T-cell (primary cell): ENCODE measurements at regions not wholly inside any gene's neighbourhood (a gene's known extent, or its start where the extent isn't known, plus 50 kb on each side); places are given as distances from the start of the nearest gene placed in this dataset.

ENCODE experiments used
- ATAC-seq, 4 experiments: fragments of 200-7000 bp in 3 of 4; fragments of 150-1000 bp in 1 of 4; cut with Tn5 transposase; replicated peaks in 1 of 4; 1 replicate in 3 of 4; 2 replicates in 1 of 4; pipeline ENCODE4 v1.10.0; 2021; ENCODE audit warnings: moderate library complexity in 3 of 4, mild to moderate bottlenecking in 2 of 4, moderate number of reproducible peaks in 1 of 4
- CTCF ChIA-PET, 2 donors: fragments of 300-600 bp; sonication (Branson Sonifier 250); formaldehyde crosslinking; loops; one replicate each; lab custom pipeline; 2022; ENCODE audit warnings: antibody characterized with exemption in 2 of 2; lab: Charles Lee
- POLR2A ChIA-PET, 2 donors: fragments of 300-600 bp; sonication (Branson Sonifier 250); formaldehyde crosslinking; loops; one replicate each; lab custom pipeline; 2022; ENCODE audit warnings: antibody characterized with exemption in 2 of 2; lab: Charles Lee
- DNase-seq, 35 experiments: peaks; one replicate each; pipeline versions ENCODE4 v3.0.0 to v3.0.0-alpha.2; 2013 to 2023
- H3K27ac ChIP-seq: one replicate; pipeline ENCODE4 v1.5.1; 2013; ENCODE audit warnings: low read length
- H3K27me3 ChIP-seq, 2 experiments: replicated peaks in 1 of 2; 1 replicate in 1 of 2; 2 replicates in 1 of 2; pipeline versions ENCODE4 v1.6.1 to v1.7.0; 2013; ENCODE audit warnings: low read length in 1 of 2, mixed read lengths in 1 of 2; ENCODE audit not compliant: control insufficient read depth in 2 of 2, insufficient read depth in 2 of 2; ENCODE audit errors: extremely low read depth in 1 of 2
- H3K36me3 ChIP-seq, 2 donors: 1 replicate in 1 of 2; 2 replicates in 1 of 2; pipeline versions ENCODE4 v1.6.1 to v1.7.0; 2013; ENCODE audit warnings: low read length in 1 of 2; ENCODE audit not compliant: control insufficient read depth in 2 of 2, insufficient read depth in 1 of 2; ENCODE audit errors: extremely low read depth in 1 of 2
- H3K4me1 ChIP-seq, 2 experiments: 1 replicate in 1 of 2; 2 replicates in 1 of 2; pipeline versions ENCODE4 v1.6.1 to v1.7.0; 2013; ENCODE audit warnings: low read length in 2 of 2, mixed read lengths in 1 of 2; ENCODE audit not compliant: insufficient read depth in 2 of 2, control insufficient read depth in 1 of 2; ENCODE audit errors: extremely low read depth in 1 of 2
- H3K4me3 ChIP-seq, 2 donors: 1 replicate in 1 of 2; 2 replicates in 1 of 2; pipeline versions ENCODE4 v1.5.1 to v1.7.0; 2013; ENCODE audit warnings: mild to moderate bottlenecking in 2 of 2, low read length in 1 of 2, moderate library complexity in 1 of 2; ENCODE audit not compliant: control insufficient read depth in 1 of 2; ENCODE audit errors: extremely low read depth in 1 of 2
- H3K9me3 ChIP-seq: 2 replicates; pipeline ENCODE4 v1.7.0; 2013
- H3K27ac Mint-ChIP-seq, 2 donors: one replicate each; pipeline ENCODE4 v1.8.0; 2020 to 2021; ENCODE audit warnings: mild to moderate bottlenecking in 2 of 2, mixed read lengths in 2 of 2
- H3K27me3 Mint-ChIP-seq, 2 donors: one replicate each; pipeline ENCODE4 v1.8.0; 2021 to 2022; ENCODE audit warnings: mixed read lengths in 2 of 2
- H3K36me3 Mint-ChIP-seq: one replicate; pipeline ENCODE4 v1.8.0; 2021; ENCODE audit warnings: mixed read lengths
- H3K4me1 Mint-ChIP-seq, 3 donors: one replicate each; pipeline ENCODE4 v1.8.0; 2020 to 2022; ENCODE audit warnings: mixed read lengths in 3 of 3, mild to moderate bottlenecking in 1 of 3
- H3K4me3 Mint-ChIP-seq, 3 donors: one replicate each; pipeline ENCODE4 v1.8.0; 2020 to 2022; ENCODE audit warnings: mild to moderate bottlenecking in 3 of 3, mixed read lengths in 3 of 3, moderate library complexity in 3 of 3
- H3K9me3 Mint-ChIP-seq, 3 donors: one replicate each; pipeline ENCODE4 v1.8.0; 2020 to 2022; ENCODE audit warnings: mixed read lengths in 3 of 3
- whole genome bisulfite sequencing: methylation state at CpG from one replicate; pipeline ENCODE4 v1.1.5; 2013; ENCODE audit warnings: missing lambda C conversion rate; ENCODE audit not compliant: insufficient coverage; 5-methylcytosine and 5-hydroxymethylcytosine counted together

- CTCF ChIA-PET, result no interaction called here
- H3K9me3 Mint-ChIP-seq, result peaks cover 17 to 33% (median 17%) of the 10 kb centered on the region in 3 donors
- ATAC-seq, result no peak
- no peaks in the 10 kb centered on the region for H3K36me3 Mint-ChIP-seq
- no peak overlapping the region for H3K4me3 ChIP-seq
- no peak for DNase-seq
- H3K27me3 Mint-ChIP-seq, result no peaks in the 10 kb centered on the region
- no peak overlapping the region for H3K27ac ChIP-seq
- no peaks in the 10 kb centered on the region for H3K4me1 ChIP-seq
- POLR2A ChIA-PET, result no interaction called here
- H3K36me3 ChIP-seq, result no peaks in the 10 kb centered on the region
- no peaks in the 10 kb centered on the region for H3K4me1 Mint-ChIP-seq
- no peak overlapping the region for H3K27ac Mint-ChIP-seq
- no peaks in the 10 kb centered on the region for H3K27me3 ChIP-seq
- no peak overlapping the region for H3K4me3 Mint-ChIP-seq
- WGBS, result 64% methylated on average over 2 of the region's 7 CpGs
- H3K9me3 ChIP-seq, result no peaks in the 10 kb centered on the region
Observed at GRCh38 chr11:42669248-42669976, 642.4 kb upstream of the API5 start.

DNA sequence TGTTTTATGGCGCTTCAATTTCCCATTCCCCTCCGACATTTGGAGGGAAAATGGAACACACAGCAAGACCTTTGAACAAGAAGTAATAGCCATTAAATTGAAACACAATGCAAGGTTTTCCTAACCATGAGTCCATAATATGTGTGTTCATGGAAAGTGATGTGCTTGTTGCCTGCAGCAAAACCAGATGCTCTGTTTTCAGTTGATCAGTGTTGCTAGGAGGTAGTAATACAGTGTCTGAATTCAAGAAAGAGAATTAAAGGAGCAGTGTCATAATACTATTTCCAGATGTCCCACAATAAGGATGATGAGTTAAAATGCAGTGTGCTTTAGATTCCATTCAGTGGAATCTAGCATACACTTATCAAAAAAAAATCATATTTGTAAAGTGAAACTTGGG, 637.4 kb upstream of the API5 start:
- Mint-ChIP-seq H3K4me3 (no peak overlapping the region), H3K36me3 (no peaks in the 10 kb centered on the region), H3K27me3 (no peaks in the 10 kb centered on the region), H3K4me1 (no peaks in the 10 kb centered on the region), H3K27ac (no peak overlapping the region), H3K9me3 (peaks cover 8 to 24% (median 21%) of the 10 kb centered on the region in 3 donors)
- Histone ChIP-seq H3K27ac (no peak overlapping the region), H3K9me3 (no peaks in the 10 kb centered on the region), H3K4me1 (no peaks in the 10 kb centered on the region), H3K36me3 (no peaks in the 10 kb centered on the region), H3K4me3 (no peak overlapping the region), H3K27me3 (no peaks in the 10 kb centered on the region)
- ChIA-PET CTCF (no interaction called here), POLR2A (no interaction called here)
- no CpG with 5 or more reads among the region's 2 CpGs for WGBS
- ATAC-seq (no peak), DNase-seq (no peak)

DNA sequence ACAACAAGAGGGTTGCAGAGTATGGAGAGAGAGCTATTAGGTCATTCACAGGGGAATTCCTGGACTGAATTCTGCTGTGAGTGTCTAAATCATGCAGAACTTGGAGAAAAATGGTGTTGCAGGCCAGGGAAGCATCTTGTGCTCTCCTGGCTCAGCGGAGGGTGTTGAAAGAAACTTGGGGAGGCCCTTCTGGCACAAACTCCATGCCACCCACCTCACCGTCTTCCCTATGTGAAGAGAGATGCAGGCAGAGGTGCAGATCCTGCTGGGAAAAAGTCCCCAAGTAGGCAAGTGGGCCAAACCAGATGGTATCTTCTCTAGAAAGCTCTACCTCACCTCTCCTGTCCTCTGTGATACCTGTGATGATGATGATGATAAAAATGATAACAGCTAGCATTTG, 604.3 kb upstream of the API5 start:
- no peak for ATAC-seq
- no peak overlapping the region for H3K27ac Mint-ChIP-seq

DNA sequence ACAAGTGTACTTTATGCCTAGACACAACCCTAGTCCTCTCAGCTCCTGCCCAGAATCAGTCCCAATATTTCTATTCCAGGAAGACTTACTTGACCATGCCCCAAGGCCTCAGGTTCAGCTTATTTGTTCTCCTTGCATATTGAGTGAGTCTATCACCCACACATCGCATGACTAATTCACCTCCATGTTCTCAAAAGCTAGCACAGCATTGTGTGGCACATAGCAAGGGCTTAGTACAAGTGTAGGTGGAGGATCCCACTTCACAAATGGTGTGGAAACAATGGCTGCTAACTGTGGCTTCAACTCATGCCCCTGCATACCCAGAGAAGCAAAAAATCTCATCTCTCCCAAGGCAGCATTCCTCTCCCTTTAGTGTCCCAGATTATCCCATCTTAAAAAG, 602.6 kb upstream of the API5 start:
- CTCF ChIA-PET, result no interaction called here
- POLR2A ChIA-PET, result no interaction called here
- Histone ChIP-seq H3K4me1 (no peaks in the 10 kb centered on the region), H3K27me3 (no peaks in the 10 kb centered on the region), H3K36me3 (no peaks in the 10 kb centered on the region), H3K4me3 (no peak overlapping the region), H3K27ac (no peak overlapping the region), H3K9me3 (no peaks in the 10 kb centered on the region)
- DNase-seq, result no peak
- Mint-ChIP-seq H3K36me3 (no peaks in the 10 kb centered on the region), H3K4me1 (no peaks in the 10 kb centered on the region), H3K27ac (no peak overlapping the region), H3K9me3 (peaks cover 3 to 14% (median 10%) of the 10 kb centered on the region in 3 donors), H3K27me3 (no peaks in the 10 kb centered on the region), H3K4me3 (no peak overlapping the region)
- WGBS, result no CpG with 5 or more reads among the region's 1 CpG
- ATAC-seq, result no peak

More for the DNA sequence above, 604.3 kb upstream of the API5 start:
- Mint-ChIP-seq H3K36me3 (no peaks in the 10 kb centered on the region), H3K4me1 (no peaks in the 10 kb centered on the region), H3K4me3 (no peak overlapping the region), H3K27me3 (no peaks in the 10 kb centered on the region), H3K9me3 (peaks cover 5 to 21% (median 8%) of the 10 kb centered on the region in 3 donors)
- WGBS, result no CpG with 5 or more reads among the region's 2 CpGs
- no peaks in the 10 kb centered on the region for H3K36me3 ChIP-seq
- POLR2A ChIA-PET, result no interaction called here
- H3K27me3 ChIP-seq, result no peaks in the 10 kb centered on the region
- CTCF ChIA-PET, result no interaction called here
- no peak for DNase-seq
- no peak overlapping the region for H3K4me3 ChIP-seq
- H3K9me3 ChIP-seq, result no peaks in the 10 kb centered on the region
- H3K27ac ChIP-seq, result no peak overlapping the region
- H3K4me1 ChIP-seq, result no peaks in the 10 kb centered on the region

- H3K4me1 Mint-ChIP-seq, result no peaks in the 10 kb centered on the region
- Histone ChIP-seq H3K4me1 (no peaks in the 10 kb centered on the region), H3K27me3 (no peaks in the 10 kb centered on the region), H3K27ac (no peak overlapping the region), H3K4me3 (no peak overlapping the region), H3K9me3 (no peaks in the 10 kb centered on the region), H3K36me3 (no peaks in the 10 kb centered on the region)
- H3K9me3 Mint-ChIP-seq, result peaks cover 11 to 26% (median 17%) of the 10 kb centered on the region in 3 donors
- WGBS, result no CpG with 5 or more reads among the region's 1 CpG
- H3K4me3 Mint-ChIP-seq, result no peak overlapping the region
- CTCF ChIA-PET, result no interaction called here
- no peaks in the 10 kb centered on the region for H3K27me3 Mint-ChIP-seq
- no peak overlapping the region for H3K27ac Mint-ChIP-seq
- ATAC-seq (no peak), DNase-seq (no peak)
- no peaks in the 10 kb centered on the region for H3K36me3 Mint-ChIP-seq
- POLR2A ChIA-PET, result no interaction called here
Observed at GRCh38 chr11:42713279-42713678, 598.5 kb upstream of the API5 start.

- no peak overlapping the region for H3K27ac ChIP-seq
- H3K27ac Mint-ChIP-seq, result no peak overlapping the region
- POLR2A ChIA-PET, result no interaction called here
- H3K9me3 ChIP-seq, result no peaks in the 10 kb centered on the region
- no peaks in the 10 kb centered on the region for H3K27me3 Mint-ChIP-seq
- DNase-seq (no peak), ATAC-seq (no peak)
- peaks cover 13 to 27% (median 18%) of the 10 kb centered on the region in 3 donors for H3K9me3 Mint-ChIP-seq
- WGBS, result no CpG with 5 or more reads among the region's 1 CpG
- no peaks in the 10 kb centered on the region for H3K27me3 ChIP-seq
- H3K4me1 ChIP-seq, result no peaks in the 10 kb centered on the region
- CTCF ChIA-PET, result no interaction called here
- H3K4me1 Mint-ChIP-seq, result no peaks in the 10 kb centered on the region
- H3K4me3 Mint-ChIP-seq, result no peak overlapping the region
- H3K4me3 ChIP-seq, result no peak overlapping the region
- no peaks in the 10 kb centered on the region for H3K36me3 Mint-ChIP-seq
- H3K36me3 ChIP-seq, result no peaks in the 10 kb centered on the region
Observed at GRCh38 chr11:42713753-42714152, 598.0 kb upstream of the API5 start.
